SJSA1 (cell line): ENCODE measurements at regions not wholly inside any gene's neighbourhood (a gene's known extent, or its start where the extent isn't known, plus 50 kb on each side); places are given as distances from the start of the nearest gene placed in this dataset.
A peak's percentile ranks its signal among the peaks of the same experiment; 100 is the strongest.
"Not testable (repeated sequence)": the region's sequence is repeated elsewhere in the genome, so short reads cannot be mapped to it uniquely, and the experiment has no call there.

Source experiments
- DNase-seq, 2 experiments: peaks; one replicate each; pipeline ENCODE4 v3.0.0-alpha.2; 2015 to 2020; ENCODE audit warnings: low spot score in 2 of 2, low read depth in 1 of 2
- H3K27ac ChIP-seq: fragments of 250-450 bp; sonication (Bioruptor Pico); 2 replicates; pipeline ENCODE4 v1.5.1; 2020; ENCODE audit warnings: mild to moderate bottlenecking, moderate library complexity
- H3K27me3 ChIP-seq: fragments of 250-450 bp; sonication (Bioruptor Pico); replicated peaks from 2 replicates; pipeline ENCODE4 v1.5.1; 2020; ENCODE audit warnings: mild to moderate bottlenecking, moderate library complexity
- H3K36me3 ChIP-seq: fragments of 250-450 bp; sonication (Bioruptor Pico); 2 replicates; pipeline ENCODE4 v1.5.1; 2020; ENCODE audit warnings: mild to moderate bottlenecking
- H3K4me1 ChIP-seq: fragments of 250-450 bp; sonication (Bioruptor Pico); replicated peaks from 2 replicates; pipeline ENCODE4 v1.6.1; 2021; ENCODE audit warnings: mild to moderate bottlenecking
- H3K4me3 ChIP-seq: fragments of 250-450 bp; sonication (Bioruptor Pico); 2 replicates; pipeline ENCODE4 v1.5.1; 2020; ENCODE audit warnings: mild to moderate bottlenecking
- H3K9me3 ChIP-seq: fragments of 250-450 bp; sonication (Bioruptor Pico); replicated peaks from 2 replicates; pipeline ENCODE4 v1.5.1; 2020; ENCODE audit warnings: mild to moderate bottlenecking

DNA sequence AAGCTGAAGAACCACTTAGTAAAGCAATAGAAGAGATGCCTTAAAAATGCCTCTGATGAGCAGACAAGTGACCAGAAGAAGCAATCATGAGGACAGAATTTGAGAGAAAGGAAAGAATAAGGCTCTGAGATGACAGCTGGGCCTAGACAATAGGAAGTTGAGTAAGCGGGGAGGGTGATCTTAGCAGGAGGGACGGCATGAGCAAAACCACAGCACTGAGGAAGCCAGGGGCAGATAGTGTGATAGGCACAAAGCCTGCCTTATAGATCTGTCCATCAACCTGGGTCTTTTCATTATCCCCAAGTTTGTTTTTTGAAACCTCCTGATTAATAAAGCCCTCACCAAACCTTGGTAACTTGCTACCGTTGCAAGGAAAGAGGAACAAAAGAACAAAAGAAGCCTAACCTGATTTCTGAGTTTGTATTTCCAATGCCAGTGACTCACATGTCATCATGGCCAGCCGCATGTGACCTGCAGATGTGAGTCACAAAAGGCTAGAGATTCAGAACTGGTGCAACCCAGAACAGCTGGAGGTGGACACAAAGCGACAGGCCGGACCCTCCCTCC lies 55.7 kb upstream of the PPARGC1A start:
- no peaks in the 10 kb centered on the region for H3K27me3 ChIP-seq
- no peaks in the 10 kb centered on the region for H3K36me3 ChIP-seq
- no peak overlapping the region for H3K4me3 ChIP-seq
- DNase-seq, result peak; percentile 50 to 55
- no peaks in the 10 kb centered on the region for H3K9me3 ChIP-seq
- peak overlapping the region; percentile 53 for H3K27ac ChIP-seq
- H3K4me1 ChIP-seq, result peaks cover 10% of the 10 kb centered on the region

DNA sequence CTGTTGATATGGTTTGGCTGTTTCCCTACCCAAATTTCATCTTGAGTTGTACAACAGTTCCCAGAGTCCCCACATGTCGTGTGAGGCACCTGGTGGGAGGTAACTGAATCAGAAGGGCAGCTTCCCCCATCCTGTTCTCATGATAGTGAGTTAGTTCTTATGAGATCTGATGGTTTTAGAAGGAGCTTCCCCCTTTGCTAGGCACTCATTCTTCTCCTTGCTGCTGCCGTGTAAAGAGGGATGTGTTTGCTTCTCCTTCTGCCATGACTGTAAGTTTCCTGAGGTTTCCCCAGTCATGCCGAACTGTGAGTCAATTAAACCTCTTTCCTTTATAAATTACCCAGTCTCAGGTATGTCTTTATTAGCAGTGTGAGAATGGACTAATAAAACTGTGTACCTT lies 54.7 kb upstream of the PPARGC1A start:
- H3K27me3 ChIP-seq, H3K27ac ChIP-seq, H3K4me3 ChIP-seq, H3K9me3 ChIP-seq, DNase-seq, H3K36me3 ChIP-seq: not testable (repeated sequence)
- H3K4me1 ChIP-seq, result peaks cover 10% of the 10 kb centered on the region

DNA sequence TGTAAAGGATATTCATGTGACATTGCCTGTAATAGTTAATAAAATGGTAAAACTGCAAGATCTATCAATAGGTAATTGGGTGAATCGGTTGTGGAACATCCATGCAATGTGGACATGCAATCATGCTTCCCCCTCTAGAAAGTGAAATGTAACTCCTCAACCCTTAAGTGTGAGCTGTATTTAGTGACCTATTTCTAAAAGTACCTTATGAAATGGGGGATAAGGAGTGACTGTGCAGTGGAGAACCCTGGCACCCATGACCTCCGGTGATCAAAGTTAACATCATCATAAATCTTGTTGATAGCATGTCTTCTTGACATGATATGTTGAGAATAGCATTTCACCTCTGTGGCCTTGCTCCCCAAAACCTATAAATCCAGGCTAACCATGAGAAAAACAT lies 53.6 kb upstream of the PPARGC1A start:
- peaks cover 10% of the 10 kb centered on the region for H3K4me1 ChIP-seq
- no peak for DNase-seq

GRCh38 chr4:23942471-23942870 lies 52.6 kb upstream of the PPARGC1A start:
- Histone ChIP-seq H3K9me3 (no peaks in the 10 kb centered on the region), H3K36me3 (no peaks in the 10 kb centered on the region), H3K4me1 (peaks cover 10% of the 10 kb centered on the region), H3K27me3 (no peaks in the 10 kb centered on the region), H3K4me3 (no peak overlapping the region), H3K27ac (no peak overlapping the region)
- DNase-seq, result no peak

More for the DNA sequence above, 53.6 kb upstream of the PPARGC1A start:
- Histone ChIP-seq H3K9me3 (no peaks in the 10 kb centered on the region), H3K4me3 (no peak overlapping the region), H3K27me3 (no peaks in the 10 kb centered on the region), H3K36me3 (no peaks in the 10 kb centered on the region), H3K27ac (no peak overlapping the region)
